ENCODE measurements at regions not wholly inside any gene's neighbourhood (a gene's known extent, or its start where the extent isn't known, plus 50 kb on each side); places are given as distances from the start of the nearest gene placed in this dataset.

- DNase-seq (ENCODE audit: low read depth) = no peak
These were observed 84.1 kb upstream of the BARX2 start for GRCh38 chr11:129291546-129291945.

- no peak for DNase-seq (ENCODE audit: low read depth)
These were observed 84.7 kb upstream of the BARX2 start for GRCh38 chr11:129290966-129291365.

GRCh38 chr11:129289350-129290040 is 86.2 kb upstream of the BARX2 start:
- DNase-seq (ENCODE audit: low read depth) = no peak

- DNase-seq (ENCODE audit: low read depth) = no peak
These were observed 87.7 kb upstream of the BARX2 start for GRCh38 chr11:129287920-129288319.

- DNase-seq (ENCODE audit: low read depth) = no peak
These were observed 88.8 kb upstream of the BARX2 start for GRCh38 chr11:129286813-129287212.

- DNase-seq (ENCODE audit: low read depth) = peak; percentile 65
These were observed 90.3 kb upstream of the BARX2 start for GRCh38 chr11:129285402-129285786.

- DNase-seq (ENCODE audit: low read depth) = no peak
These were observed 91.0 kb upstream of the ARHGAP32 start for GRCh38 chr11:129283141-129283540.

- DNase-seq (ENCODE audit: low read depth) = no peak
These were observed 90.5 kb upstream of the ARHGAP32 start for GRCh38 chr11:129282634-129283033.

- DNase-seq (ENCODE audit: low read depth) = no peak
These were observed 89.6 kb upstream of the ARHGAP32 start for GRCh38 chr11:129281471-129282415.

GRCh38 chr11:129280027-129280811 is 88.1 kb upstream of the ARHGAP32 start:
- DNase-seq (ENCODE audit: low read depth) = peak; percentile 25

GRCh38 chr11:129279326-129280026 is 87.4 kb upstream of the ARHGAP32 start:
- peak; percentile 62 for DNase-seq (ENCODE audit: low read depth)

GRCh38 chr11:129278586-129279319 is 86.6 kb upstream of the ARHGAP32 start:
- no peak for DNase-seq (ENCODE audit: low read depth)

GRCh38 chr11:129277198-129277843 is 85.2 kb upstream of the ARHGAP32 start:
- peak; percentile 19 for DNase-seq (ENCODE audit: low read depth)

- DNase-seq (ENCODE audit: low read depth) = no peak
These were observed 83.7 kb upstream of the ARHGAP32 start for GRCh38 chr11:129275828-129276227.

- DNase-seq (ENCODE audit: low read depth) = no peak
These were observed 82.0 kb upstream of the ARHGAP32 start for GRCh38 chr11:129273944-129274711.

GRCh38 chr11:129273322-129273721 is 81.2 kb upstream of the ARHGAP32 start:
- DNase-seq (ENCODE audit: low read depth) = no peak

GRCh38 chr11:129271030-129271429 is 78.9 kb upstream of the ARHGAP32 start:
- no peak for DNase-seq (ENCODE audit: low read depth)

GRCh38 chr11:129270446-129270845 is 78.3 kb upstream of the ARHGAP32 start:
- no peak for DNase-seq (ENCODE audit: low read depth)

GRCh38 chr11:129268371-129268770 is 76.2 kb upstream of the ARHGAP32 start:
- no peak for DNase-seq (ENCODE audit: low read depth)

- no peak for DNase-seq (ENCODE audit: low read depth)
These were observed 75.6 kb upstream of the ARHGAP32 start for GRCh38 chr11:129267716-129268115.

Data from amniotic epithelial cell (primary cell).